Activated naive CD4-positive, alpha-beta T cell treated with anti-CD3 and anti-CD28 coated beads, Interleukin-2, amount 50 U/mL, for 72 hours (primary cell): ENCODE measurements at regions not wholly inside any gene's neighbourhood (a gene's known extent, or its start where the extent isn't known, plus 50 kb on each side); places are given as distances from the start of the nearest gene placed in this dataset.
"Not testable (repeated sequence)": the region's sequence is repeated elsewhere in the genome, so short reads cannot be mapped to it uniquely, and the experiment has no call there.

Experiments used
- ATAC-seq, 2 donors: fragments of 150-1000 bp; cut with Tn5 transposase; 2 replicates each; pipeline ENCODE4 v1.10.0; 2021; ENCODE audit warnings: mild to moderate bottlenecking in 2 of 2, moderate library complexity in 2 of 2
- DNase-seq, 2 donors: peaks; one replicate each; pipeline ENCODE4 v3.0.0; 2021 to 2022; ENCODE audit warnings: low spot score in 2 of 2
- H3K27ac Mint-ChIP-seq, 2 donors: one replicate each; pipeline ENCODE4 v1.8.0; 2022; ENCODE audit warnings: mild to moderate bottlenecking in 2 of 2, mixed read lengths in 2 of 2
- H3K36me3 Mint-ChIP-seq, 2 donors: one replicate each; pipeline ENCODE4 v1.8.0; 2022; ENCODE audit warnings: mixed read lengths in 2 of 2
- H3K9me3 Mint-ChIP-seq, 2 donors: one replicate each; pipeline ENCODE4 v1.8.0; 2022; ENCODE audit warnings: mixed read lengths in 2 of 2

GRCh38 chr9:85871008-85871407 lies 69.9 kb upstream of the NAA35 start:
- ATAC-seq (no peak), DNase-seq (no peak)
- peaks cover 0 to 6% of the 10 kb centered on the region in 2 donors for H3K36me3 Mint-ChIP-seq
- H3K9me3 Mint-ChIP-seq, result peaks cover 6% of the 10 kb centered on the region in 2 donors
- H3K27ac Mint-ChIP-seq, result no peak overlapping the region

GRCh38 chr9:85871683-85872082 lies 69.3 kb upstream of the NAA35 start:
- DNase-seq, H3K9me3 Mint-ChIP-seq, ATAC-seq, H3K27ac Mint-ChIP-seq, H3K36me3 Mint-ChIP-seq: not testable (repeated sequence)

- DNase-seq, result no peak
- H3K27ac Mint-ChIP-seq, result no peak overlapping the region
- no peaks in the 10 kb centered on the region for H3K36me3 Mint-ChIP-seq
- ATAC-seq, result no peak
- H3K9me3 Mint-ChIP-seq, result no peaks in the 10 kb centered on the region
These were observed 68.5 kb upstream of the NAA35 start for GRCh38 chr9:85872463-85872862.

- no peak for ATAC-seq
These were observed 64.3 kb upstream of the NAA35 start for GRCh38 chr9:85876628-85877027.

GRCh38 chr9:85878872-85879597 lies 61.9 kb upstream of the NAA35 start:
- ATAC-seq, H3K36me3 Mint-ChIP-seq, H3K9me3 Mint-ChIP-seq, H3K27ac Mint-ChIP-seq, DNase-seq: not testable (repeated sequence)

More at GRCh38 chr9:85876628-85877027, 64.3 kb upstream of the NAA35 start:
- no peak for DNase-seq
- H3K36me3 Mint-ChIP-seq, result no peaks in the 10 kb centered on the region
- no peaks in the 10 kb centered on the region for H3K9me3 Mint-ChIP-seq
- H3K27ac Mint-ChIP-seq, result no peak overlapping the region

GRCh38 chr9:85880507-85880906 lies 60.4 kb upstream of the NAA35 start:
- ATAC-seq, H3K27ac Mint-ChIP-seq, H3K9me3 Mint-ChIP-seq, DNase-seq, H3K36me3 Mint-ChIP-seq: not testable (repeated sequence)

GRCh38 chr9:85884256-85884655 lies 56.7 kb upstream of the NAA35 start:
- DNase-seq, result no peak
- no peak for ATAC-seq
- peaks cover 6 to 9% of the 10 kb centered on the region in 2 donors for H3K36me3 Mint-ChIP-seq
- H3K9me3 Mint-ChIP-seq, result peaks cover 7% of the 10 kb centered on the region in 2 donors
- no peak overlapping the region for H3K27ac Mint-ChIP-seq

GRCh38 chr9:85890962-85891361 lies 50.0 kb upstream of the NAA35 start:
- ATAC-seq (no peak), DNase-seq (no peak)
- no peak overlapping the region for H3K27ac Mint-ChIP-seq
- H3K36me3 Mint-ChIP-seq, result peaks cover 0 to 11% of the 10 kb centered on the region in 2 donors
- peaks cover 4 to 9% of the 10 kb centered on the region in 2 donors for H3K9me3 Mint-ChIP-seq
